IPS-NIHi7 (cell line): ENCODE measurements at regions not wholly inside any gene's neighbourhood (a gene's known extent, or its start where the extent isn't known, plus 50 kb on each side); places are given as distances from the start of the nearest gene placed in this dataset.
"Not testable (repeated sequence)": the region's sequence is repeated elsewhere in the genome, so short reads cannot be mapped to it uniquely, and the experiment has no call there.

ENCODE experiments used
- DNase-seq: peaks from one replicate; pipeline ENCODE4 v3.0.0; 2012; ENCODE audit warnings: mixed read lengths; ENCODE audit errors: extremely low spot score

DNA sequence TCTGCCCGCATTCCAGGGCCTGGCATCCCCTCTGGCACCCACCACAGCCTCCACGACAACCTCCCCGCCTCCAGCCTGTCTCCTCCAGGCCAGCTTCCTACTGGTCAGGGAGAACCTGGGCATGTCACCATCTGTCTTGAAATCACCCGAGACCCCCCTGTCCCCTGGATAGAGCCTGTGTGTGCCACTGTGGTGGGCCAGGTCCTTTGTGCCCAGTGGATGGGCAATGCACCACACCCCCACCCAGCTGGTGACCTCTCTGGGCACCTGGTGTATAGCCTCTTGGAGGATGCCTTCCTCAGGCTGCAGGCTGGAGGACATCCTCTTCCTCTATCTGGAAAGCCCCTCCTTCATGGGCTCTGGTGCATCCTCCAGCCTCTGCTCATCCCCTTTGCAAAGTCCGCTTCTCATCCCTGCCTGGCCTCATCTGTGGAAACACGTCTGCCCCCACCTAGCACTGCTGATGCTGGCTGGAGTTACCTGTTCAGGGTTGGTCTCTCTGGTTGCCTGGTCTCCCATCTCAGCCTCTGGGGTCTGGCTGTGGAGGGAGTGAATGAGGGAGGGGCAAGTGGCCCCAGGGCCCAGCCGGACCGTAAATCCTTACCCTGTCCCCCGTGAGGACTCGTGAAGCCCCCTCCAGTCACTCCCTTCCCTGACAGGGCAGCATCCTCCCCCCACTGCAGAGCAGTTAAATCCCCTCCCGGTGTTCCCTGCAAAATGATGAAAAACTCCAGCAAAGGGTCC, 589.6 kb downstream of the TBC1D22A start:
- DNase-seq, result no peak

GRCh38 chr22:47346287-47346686, 583.8 kb downstream of the TBC1D22A start:
- DNase-seq, result not testable (repeated sequence)

DNA sequence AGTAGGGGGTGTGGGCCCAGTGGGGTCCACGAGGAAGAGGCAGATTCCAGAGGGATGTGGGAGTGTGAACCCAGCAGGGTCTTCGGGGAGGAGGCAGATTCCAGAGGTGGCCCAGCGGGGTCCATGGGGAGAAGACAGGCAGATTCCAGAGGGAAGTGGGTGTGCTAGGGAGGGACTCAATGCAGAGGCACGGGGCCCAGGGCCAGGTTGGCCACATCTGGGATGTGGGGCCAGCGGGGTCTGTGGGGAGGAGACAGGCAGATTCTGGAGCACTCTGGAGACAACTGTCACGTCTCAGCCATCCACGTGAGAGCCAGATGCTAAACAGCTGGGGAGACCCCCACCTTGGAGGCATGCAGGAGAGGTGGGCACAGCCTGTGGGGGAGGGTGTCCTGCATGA, 582.6 kb downstream of the TBC1D22A start:
- no peak for DNase-seq

DNA sequence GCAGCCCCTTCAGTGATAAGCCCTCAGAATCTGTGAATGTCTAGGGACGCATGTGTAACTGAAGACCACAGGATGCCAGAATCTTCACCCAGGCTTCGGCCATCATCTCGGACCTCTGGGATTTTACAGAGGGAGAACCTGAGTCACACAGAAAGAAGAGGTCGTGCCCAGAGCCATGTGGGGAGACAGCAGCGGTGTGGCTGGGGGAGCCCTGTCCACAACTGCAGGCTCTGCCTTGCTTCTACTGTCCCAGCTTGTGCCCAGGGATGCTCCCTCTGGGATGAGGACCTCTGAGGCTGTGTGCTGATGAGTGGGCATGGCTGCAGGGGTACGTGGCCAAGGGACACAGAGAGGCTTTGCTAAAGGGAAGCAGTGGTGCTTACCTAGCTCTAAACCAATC, 582.0 kb downstream of the TBC1D22A start:
- no peak for DNase-seq

GRCh38 chr22:47343611-47344010, 581.2 kb downstream of the TBC1D22A start:
- no peak for DNase-seq

- DNase-seq, result no peak
These were observed 580.0 kb downstream of the TBC1D22A start for GRCh38 chr22:47342446-47342845.

GRCh38 chr22:47341464-47341863, 579.0 kb downstream of the TBC1D22A start:
- no peak for DNase-seq

GRCh38 chr22:47340851-47341436, 578.5 kb downstream of the TBC1D22A start:
- no peak for DNase-seq

DNA sequence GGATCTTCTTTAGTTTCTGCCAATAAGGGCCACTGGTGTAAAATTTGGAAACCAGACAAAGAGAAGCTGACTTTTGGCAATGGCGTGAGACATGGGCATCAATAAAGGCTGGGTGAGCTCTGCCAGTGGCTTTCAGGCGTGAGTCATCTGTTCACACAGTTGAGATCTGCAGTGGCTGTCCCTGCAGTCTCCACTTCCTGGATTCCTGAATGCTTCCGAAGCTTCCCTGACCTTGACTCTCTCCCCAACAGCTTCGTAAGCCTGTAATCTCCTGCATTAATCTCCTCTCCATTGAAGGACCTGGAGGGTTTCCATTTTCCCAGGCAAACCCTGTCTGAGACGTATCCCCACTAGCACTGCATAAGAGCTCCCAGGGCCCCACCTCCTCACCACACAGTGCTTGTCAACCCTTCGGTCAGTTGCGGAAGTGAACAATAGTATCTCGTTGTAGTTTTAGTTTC, 574.7 kb downstream of the TBC1D22A start:
- no peak for DNase-seq

DNA sequence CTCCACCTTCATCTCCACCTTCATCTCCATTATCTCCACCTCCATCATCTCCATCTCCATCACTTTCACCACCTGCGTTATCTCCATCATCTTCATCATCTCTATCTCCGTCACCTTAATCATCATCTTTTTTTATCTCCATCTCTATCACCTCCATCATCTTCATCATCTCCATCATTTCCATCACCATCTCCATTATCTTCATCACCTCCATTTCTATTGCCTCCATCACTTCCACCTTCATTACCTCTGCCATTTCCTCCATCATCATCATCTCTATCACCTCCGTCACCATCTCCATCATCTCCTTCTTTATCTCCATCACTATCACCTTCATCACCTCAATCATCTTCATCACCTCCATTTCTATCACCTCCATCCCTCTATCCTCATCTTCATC, 573.5 kb downstream of the TBC1D22A start:
- DNase-seq, result no peak

- no peak for DNase-seq
These were observed 573.0 kb downstream of the TBC1D22A start for GRCh38 chr22:47335460-47335859.

GRCh38 chr22:47334601-47335000, 572.2 kb downstream of the TBC1D22A start:
- DNase-seq, result no peak

- no peak for DNase-seq
These were observed 571.2 kb downstream of the TBC1D22A start for GRCh38 chr22:47333625-47334024.

GRCh38 chr22:47332246-47332980, 570.0 kb downstream of the TBC1D22A start:
- no peak for DNase-seq

DNA sequence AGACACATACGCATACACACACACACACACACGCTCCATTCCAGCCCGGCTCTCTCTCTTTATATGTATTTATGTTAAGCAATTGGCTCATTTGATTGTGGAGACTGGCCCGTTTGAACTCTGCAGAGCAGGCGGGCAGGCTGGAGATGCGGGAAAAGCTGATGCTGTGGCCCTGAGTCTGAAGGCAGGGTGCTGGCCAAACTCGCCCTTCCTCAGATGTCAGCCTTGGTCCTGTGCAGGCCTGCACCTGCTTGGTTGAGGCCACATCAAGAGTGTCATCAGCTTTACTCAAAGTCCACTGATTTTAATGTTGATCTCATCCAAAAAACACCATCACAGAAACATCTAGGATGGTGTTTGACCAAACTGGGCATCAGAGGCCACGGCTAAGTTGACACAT, 569.3 kb downstream of the TBC1D22A start:
- no peak for DNase-seq

DNA sequence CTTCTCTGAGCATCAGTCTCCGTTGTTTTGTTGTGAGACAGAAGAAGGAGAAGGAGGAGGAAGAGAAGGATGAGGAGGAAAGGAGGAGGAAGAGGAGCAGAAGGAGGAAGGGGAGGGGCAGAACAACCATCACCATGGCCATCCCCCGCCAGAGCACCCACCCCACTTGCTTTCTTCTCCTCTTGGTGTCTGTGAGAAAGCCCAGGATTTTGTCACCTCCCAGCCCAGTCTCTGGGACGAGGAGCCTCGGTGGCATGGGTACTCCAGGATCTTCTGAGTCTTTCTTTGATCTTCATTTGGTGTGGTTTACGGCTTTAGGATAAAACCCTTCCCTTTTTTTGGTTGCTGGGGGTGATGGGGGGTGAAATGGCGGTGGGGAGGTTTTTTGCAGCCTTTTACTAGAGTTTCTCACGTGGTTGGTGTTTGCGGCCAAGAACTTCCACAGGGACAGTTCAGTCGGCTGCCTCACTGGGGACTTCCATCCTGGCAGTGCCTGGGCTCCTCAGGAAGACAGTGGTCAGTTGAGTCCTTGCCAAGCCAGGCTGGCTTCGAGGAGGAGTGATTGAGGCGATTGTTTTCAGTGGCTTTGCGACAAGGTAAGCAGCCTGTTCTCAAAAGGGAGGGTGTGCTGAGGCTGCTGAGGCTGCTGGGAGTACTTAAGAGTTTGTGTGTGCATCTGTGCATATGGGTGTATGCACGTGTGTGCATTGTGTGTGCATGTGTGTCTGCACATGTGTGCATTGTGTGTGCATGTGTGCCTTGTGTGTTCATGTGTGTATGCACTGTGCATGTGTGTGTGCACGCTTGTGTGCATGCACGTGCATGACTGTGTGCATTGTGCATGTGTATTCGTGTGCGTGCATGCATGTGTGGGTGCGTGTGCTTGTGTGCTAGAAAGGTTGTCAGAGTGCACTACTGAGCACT, 567.5 kb downstream of the TBC1D22A start:
- DNase-seq, result no peak

DNA sequence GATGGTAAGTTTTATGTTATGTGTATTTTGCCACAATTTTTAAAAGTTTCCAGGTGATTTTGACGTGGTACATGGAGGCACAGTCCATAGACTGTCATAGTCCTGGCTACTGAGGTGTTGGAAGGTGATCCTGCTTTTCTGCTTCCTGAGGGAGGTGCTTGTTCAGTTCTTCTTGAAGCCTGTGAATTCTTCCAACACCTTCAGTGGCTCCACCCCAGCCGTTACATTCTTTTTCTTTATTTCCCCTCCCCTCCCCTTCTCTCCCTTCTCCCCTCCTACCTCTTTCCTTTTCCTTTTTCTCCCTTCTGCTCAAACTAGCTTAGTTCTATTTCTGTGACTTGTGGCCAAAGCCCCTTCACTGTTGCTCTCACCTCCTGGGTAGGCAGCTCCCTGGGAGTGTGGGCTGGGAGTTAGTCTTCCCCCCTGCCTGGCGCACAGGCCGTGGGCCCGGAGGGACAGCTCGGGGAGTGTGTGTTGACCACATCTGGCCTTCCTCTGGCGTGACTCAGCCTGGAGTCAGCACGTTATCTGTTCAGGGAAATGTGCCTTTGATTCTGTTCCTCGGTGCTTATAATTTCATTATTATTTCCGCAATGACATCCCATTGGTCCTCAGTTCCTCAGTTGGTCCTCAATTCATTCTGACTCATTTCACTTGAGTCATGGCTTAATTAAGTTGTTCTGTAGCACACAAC, 566.2 kb downstream of the TBC1D22A start:
- DNase-seq, result no peak

GRCh38 chr22:47327241-47327640, 564.8 kb downstream of the TBC1D22A start:
- no peak for DNase-seq

DNA sequence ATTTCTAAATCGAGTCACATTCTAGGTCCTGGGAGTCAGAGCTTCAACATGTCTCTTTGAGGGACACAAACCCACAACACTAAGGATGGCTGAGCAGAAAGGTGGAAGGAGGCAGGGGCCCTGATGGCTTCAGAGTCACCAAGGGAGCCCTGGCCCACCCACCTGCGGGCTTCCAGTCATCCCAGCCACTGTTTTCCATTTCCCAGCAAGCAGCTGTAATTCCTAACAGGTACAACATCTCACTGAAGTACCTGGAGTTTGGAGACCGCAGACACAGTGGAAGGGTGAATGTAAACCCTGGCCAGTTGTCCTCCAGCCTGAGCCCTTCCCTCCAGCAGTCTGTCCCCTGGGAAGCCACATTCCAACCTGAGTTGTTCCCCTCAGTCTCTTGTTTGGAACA, 562.8 kb downstream of the TBC1D22A start:
- no peak for DNase-seq

DNA sequence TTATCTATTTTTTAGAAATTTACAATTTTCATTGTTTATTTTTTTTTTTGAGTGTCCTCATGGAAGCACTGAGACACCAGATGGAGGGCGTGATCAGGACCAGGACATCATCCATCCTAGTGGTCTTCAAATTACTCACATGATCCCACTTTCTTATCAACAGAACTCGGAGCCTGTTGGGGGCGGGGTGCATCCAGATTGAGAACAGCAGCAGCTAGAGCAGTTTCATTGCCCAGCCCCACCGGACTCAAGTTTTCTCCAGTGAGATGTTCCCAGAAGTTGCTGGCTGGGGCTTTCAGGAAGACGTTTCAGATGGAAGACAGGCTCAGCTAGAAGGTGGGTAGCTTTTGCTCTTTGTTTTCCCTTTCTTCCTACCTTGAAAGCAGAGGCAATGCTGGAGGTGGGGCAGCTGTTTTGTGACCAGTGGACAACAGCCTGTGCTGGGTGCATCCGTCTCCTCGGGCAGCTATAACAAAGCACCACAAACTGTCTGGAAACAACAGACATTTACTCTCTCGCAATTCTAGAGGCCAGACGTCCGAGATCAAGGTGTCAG, 562.1 kb downstream of the TBC1D22A start:
- DNase-seq, result no peak

GRCh38 chr22:47323518-47323917, 561.1 kb downstream of the TBC1D22A start:
- DNase-seq, result no peak
